Sigmoid colon (tissue), 6 donors: ENCODE measurements at regions not wholly inside any gene's neighbourhood (a gene's known extent, or its start where the extent isn't known, plus 50 kb on each side); places are given as distances from the start of the nearest gene placed in this dataset.
A peak's percentile ranks its signal among the peaks of the same experiment; 100 is the strongest.

Experiments
- DNase-seq: peaks from one replicate; pipeline ENCODE4 v3.0.0-alpha.2; 2019
- H3K27ac ChIP-seq, 4 donors: fragments of 200-600 bp; sonication (generic); one replicate each; pipeline ENCODE4 v1.5.1; 2016 to 2019; ENCODE audit warnings: mild to moderate bottlenecking in 1 of 4
- H3K27me3 ChIP-seq, 3 donors: fragments of 200-600 bp; sonication (generic); one replicate each; pipeline ENCODE4 v1.5.1; 2019; ENCODE audit warnings: mild to moderate bottlenecking in 1 of 3
- H3K36me3 ChIP-seq, 4 donors: fragments of 200-600 bp; sonication (generic); one replicate each; pipeline ENCODE4 v1.5.1; 2016 to 2019
- H3K4me1 ChIP-seq, 4 donors: fragments of 200-600 bp; sonication (generic); one replicate each; pipeline ENCODE4 v1.5.1; 2017 to 2019
- H3K4me3 ChIP-seq, 4 donors: fragments of 200-600 bp; sonication (generic); one replicate each; pipeline ENCODE4 v1.5.1; 2017 to 2019; ENCODE audit warnings: mild to moderate bottlenecking in 2 of 4, moderate library complexity in 1 of 4
- H3K9me3 ChIP-seq, 4 donors: fragments of 200-600 bp in 3 of 4; sonication (generic) in 3 of 4; one replicate each; pipeline versions ENCODE4 v1.5.1 to v1.6.1; 2013 to 2019
- CTCF ChIP-seq, 4 experiments: fragments of 450-650 bp in 3 of 4; fragments of 200-600 bp in 1 of 4; IDR thresholded peaks; one replicate each; pipeline ENCODE4 v1.5.1; 2016 to 2019; ENCODE audit warnings: antibody characterized with exemption in 4 of 4, mild to moderate bottlenecking in 3 of 4, moderate library complexity in 2 of 4
- EP300 ChIP-seq, 4 donors: sonication (generic); formaldehyde crosslinking; IDR thresholded peaks; one replicate each; pipeline ENCODE4 v1.6.1; 2017; ENCODE audit warnings: antibody characterized with exemption in 4 of 4
- POLR2A ChIP-seq, 2 donors: fragments of 450-650 bp; IDR thresholded peaks; one replicate each; pipeline ENCODE4 v1.6.1; 2016; ENCODE audit warnings: antibody characterized with exemption in 2 of 2, mild to moderate bottlenecking in 2 of 2, moderate library complexity in 2 of 2
- POLR2AphosphoS5 ChIP-seq, 4 donors: sonication (generic); formaldehyde crosslinking; IDR thresholded peaks; one replicate each; pipeline ENCODE4 v1.6.1; 2017; ENCODE audit warnings: antibody characterized with exemption in 4 of 4
- WGBS, 2 donors: extraction: QIAGEN DNeasy Blood & Tissue Kit; methylation state at CpG; one replicate each; pipeline ENCODE4 v1.1.7; 2013; 5-methylcytosine and 5-hydroxymethylcytosine counted together
- intact Hi-C: fragments of 100-400 bp; cut with DNase I; formaldehyde crosslinking; loops from one replicate; pipeline ENCODE4 v1.15.1; 2023
- donor health status: healthy with polysubstance abuse.
- donor health status: healthy.

DNA sequence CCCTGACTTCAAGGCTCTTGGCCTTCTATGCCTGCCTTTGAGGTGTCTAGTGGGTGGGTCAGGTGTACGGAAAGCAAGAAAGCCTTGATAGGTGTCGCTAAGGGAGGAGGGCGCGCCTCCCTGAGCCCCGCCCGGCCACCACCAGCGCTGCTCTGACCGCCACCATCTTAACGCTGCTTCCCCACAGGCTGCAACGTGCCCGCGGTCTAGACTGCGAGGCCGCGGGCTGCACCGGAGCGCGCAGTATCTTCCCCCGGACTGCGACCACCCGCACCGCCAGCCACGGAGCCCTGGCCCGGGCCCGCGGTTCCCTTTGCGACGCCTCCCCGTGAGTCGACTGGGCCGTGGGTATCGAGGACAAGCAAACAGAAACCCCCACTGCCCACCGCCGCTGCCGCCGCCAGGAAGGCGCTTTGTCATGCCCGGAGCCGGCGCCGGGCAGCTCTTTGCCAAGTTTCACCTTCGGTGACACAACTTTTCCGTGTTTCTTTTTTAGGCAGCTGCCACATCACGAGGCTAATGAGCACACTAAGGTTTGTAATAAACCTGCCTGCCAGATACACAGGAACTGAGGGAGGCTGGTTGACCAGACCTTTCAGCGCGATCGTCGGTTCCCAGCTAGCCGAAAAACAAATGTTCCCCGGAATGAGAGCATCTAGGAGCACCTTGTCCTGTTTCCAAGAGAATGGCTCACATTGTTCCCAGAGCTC is 335.8 kb upstream of the F9 start:
- Histone ChIP-seq H3K4me1 (no peaks in the 10 kb centered on the region), H3K27ac (peak overlapping the region in 2 of 4 donors; percentile 29 to 42), H3K9me3 (no peaks in the 10 kb centered on the region), H3K27me3 (peaks cover 0 to 4% (median 0%) of the 10 kb centered on the region in 3 donors), H3K36me3 (no peaks in the 10 kb centered on the region), H3K4me3 (peak overlapping the region; percentile 24 to 50 (median 44))
- 3 to 5% methylated on average over 50 of the region's 50 CpGs for WGBS, 2 donors
- DNase-seq: no peak
- intact Hi-C loops: no loop called here
- TF ChIP-seq POLR2AphosphoS5 (IDR thresholded peaks at IDR 0.05): peak in 2 of 4 donors; percentile 25 to 34
- TF ChIP-seq POLR2A (IDR thresholded peaks at IDR 0.05): no peak

DNA sequence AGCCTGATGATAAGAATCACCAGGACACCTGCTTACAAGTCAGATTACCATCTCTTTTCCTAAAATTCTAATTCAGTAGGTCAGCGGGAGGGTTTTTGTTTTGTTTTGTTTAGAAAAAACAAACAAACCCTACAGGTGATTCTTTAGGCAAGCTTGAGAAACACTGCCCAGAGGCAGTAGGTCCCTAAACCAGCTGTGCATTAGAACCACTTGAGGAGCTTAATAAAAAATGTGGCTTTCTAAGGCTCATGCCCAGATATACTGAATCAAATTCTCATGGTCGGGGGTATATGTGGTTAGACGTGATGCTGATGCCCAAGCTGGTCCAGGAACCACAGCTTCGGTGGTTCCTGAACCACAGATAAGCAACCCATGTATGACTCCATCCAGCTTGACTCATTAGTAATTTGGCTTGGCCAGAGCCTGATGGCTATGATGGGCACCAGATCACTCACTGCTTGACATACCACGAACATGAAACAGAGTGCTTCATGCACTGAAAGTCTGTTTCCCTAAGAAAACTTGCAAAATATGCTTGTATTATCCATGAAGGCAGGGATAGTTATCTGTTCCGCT is 338.1 kb upstream of the F9 start:
- TF ChIP-seq POLR2AphosphoS5 (IDR thresholded peaks at IDR 0.05): no peak
- no peak for TF ChIP-seq CTCF (IDR thresholded peaks at IDR 0.05)
- no peak for TF ChIP-seq POLR2A (IDR thresholded peaks at IDR 0.05)
- no peak for TF ChIP-seq EP300 (IDR thresholded peaks at IDR 0.05)
- no peak for DNase-seq
- 83 to 92% methylated on average over 6 of the region's 6 CpGs for WGBS, 2 donors
- Histone ChIP-seq H3K9me3 (no peaks in the 10 kb centered on the region), H3K4me1 (no peaks in the 10 kb centered on the region), H3K27me3 (peaks cover 0 to 4% (median 0%) of the 10 kb centered on the region in 3 donors), H3K4me3 (no peak overlapping the region), H3K27ac (no peak overlapping the region), H3K36me3 (no peaks in the 10 kb centered on the region)
- intact Hi-C loops: no loop called here

- DNase-seq: no peak
- Histone ChIP-seq H3K4me1 (no peaks in the 10 kb centered on the region), H3K9me3 (no peaks in the 10 kb centered on the region), H3K27ac (no peak overlapping the region), H3K4me3 (no peak overlapping the region), H3K36me3 (no peaks in the 10 kb centered on the region), H3K27me3 (peaks cover 0 to 4% (median 0%) of the 10 kb centered on the region in 3 donors)
- TF ChIP-seq POLR2AphosphoS5 (IDR thresholded peaks at IDR 0.05): no peak
- TF ChIP-seq POLR2A (IDR thresholded peaks at IDR 0.05): no peak
- no peak for TF ChIP-seq EP300 (IDR thresholded peaks at IDR 0.05)
- no peak for TF ChIP-seq CTCF (IDR thresholded peaks at IDR 0.05)
- WGBS, 2 donors: 81 to 90% methylated on average over 6 of the region's 6 CpGs
- intact Hi-C loops: no loop called here
These were observed 338.7 kb upstream of the F9 start for GRCh38 chrX:139191746-139192385.

- WGBS, 2 donors: 11 to 67% methylated on average over 2 of the region's 2 CpGs
These were observed 339.3 kb upstream of the F9 start for GRCh38 chrX:139191286-139191685.

More at GRCh38 chrX:139191286-139191685, 339.3 kb upstream of the F9 start:
- no peak overlapping the region for H3K27ac ChIP-seq
- H3K36me3 ChIP-seq: no peaks in the 10 kb centered on the region
- intact Hi-C loops: no loop called here
- H3K4me3 ChIP-seq: no peak overlapping the region
- peaks cover 0 to 4% (median 0%) of the 10 kb centered on the region in 3 donors for H3K27me3 ChIP-seq
- DNase-seq: no peak
- H3K4me1 ChIP-seq: no peaks in the 10 kb centered on the region
- no peaks in the 10 kb centered on the region for H3K9me3 ChIP-seq
- no peak for TF ChIP-seq POLR2A (IDR thresholded peaks at IDR 0.05)
- TF ChIP-seq EP300 (IDR thresholded peaks at IDR 0.05): no peak
- no peak for TF ChIP-seq POLR2AphosphoS5 (IDR thresholded peaks at IDR 0.05)
- TF ChIP-seq CTCF (IDR thresholded peaks at IDR 0.05): no peak
